GM12864 (cell line): ENCODE measurements at regions not wholly inside any gene's neighbourhood (a gene's known extent, or its start where the extent isn't known, plus 50 kb on each side); places are given as distances from the start of the nearest gene placed in this dataset.

Experiments used
- DNase-seq: peaks from one replicate; pipeline ENCODE4 v3.0.0-alpha.2; 2011; ENCODE audit warnings: low read depth
- H3K4me3 ChIP-seq: 2 replicates; pipeline ENCODE4 v1.5.1; 2011; ENCODE audit warnings: mild to moderate bottlenecking, low read depth, low read length, control low read depth
- CTCF ChIP-seq: IDR thresholded peaks from 2 replicates; pipeline ENCODE4 v1.5.1; 2011; ENCODE audit warnings: low read depth, mild to moderate bottlenecking, moderate library complexity, low read length, control low read depth, inconsistent platforms; ENCODE audit errors: missing control alignments

- H3K4me3 ChIP-seq, result no peak overlapping the region
- DNase-seq, result no peak
- no peak for TF ChIP-seq CTCF
Observed at GRCh38 chr13:111642156-111642767, 321.8 kb downstream of the TEX29 start.

GRCh38 chr13:111644750-111645149, 324.3 kb downstream of the TEX29 start:
- TF ChIP-seq CTCF, result no peak
- no peak overlapping the region for H3K4me3 ChIP-seq
- DNase-seq, result no peak

GRCh38 chr13:111645198-111645597, 324.8 kb downstream of the TEX29 start:
- H3K4me3 ChIP-seq, result no peak overlapping the region
- TF ChIP-seq CTCF, result no peak

GRCh38 chr13:111645598-111646455, 325.4 kb downstream of the TEX29 start:
- H3K4me3 ChIP-seq, result no peak overlapping the region
- TF ChIP-seq CTCF, result no peak
- no peak for DNase-seq

More at GRCh38 chr13:111645198-111645597, 324.8 kb downstream of the TEX29 start:
- DNase-seq, result no peak

- DNase-seq, result no peak
- H3K4me3 ChIP-seq, result no peak overlapping the region
- TF ChIP-seq CTCF, result no peak
Observed at GRCh38 chr13:111646456-111646855, 326.0 kb downstream of the TEX29 start.

GRCh38 chr13:111648885-111649284, 328.4 kb downstream of the TEX29 start:
- no peak for DNase-seq
- TF ChIP-seq CTCF, result no peak

More at GRCh38 chr13:111648885-111649284, 328.4 kb downstream of the TEX29 start:
- no peak overlapping the region for H3K4me3 ChIP-seq
